ENCODE measurements at regions not wholly inside any gene's neighbourhood (a gene's known extent, or its start where the extent isn't known, plus 50 kb on each side); places are given as distances from the start of the nearest gene placed in this dataset.

- H3K9me3 Mint-ChIP-seq: no peaks in the 10 kb centered on the region
Observed at GRCh38 chr16:89040391-89040790, 53.3 kb upstream of the ACSF3 start.

GRCh38 chr16:89040861-89041570 is 52.6 kb upstream of the ACSF3 start:
- H3K9me3 Mint-ChIP-seq: peaks cover 3% of the 10 kb centered on the region
- H3K27ac Mint-ChIP-seq: no peak overlapping the region

More at GRCh38 chr16:89040391-89040790, 53.3 kb upstream of the ACSF3 start:
- no peaks in the 10 kb centered on the region for H3K36me3 Mint-ChIP-seq (ENCODE audit: low read depth)
- H3K27me3 Mint-ChIP-seq: peaks cover 3% of the 10 kb centered on the region
- H3K4me3 Mint-ChIP-seq: no peak overlapping the region
- peaks cover 5% of the 10 kb centered on the region for H3K4me1 Mint-ChIP-seq (ENCODE audit: low read depth)
- no peak overlapping the region for H3K27ac Mint-ChIP-seq

DNA sequence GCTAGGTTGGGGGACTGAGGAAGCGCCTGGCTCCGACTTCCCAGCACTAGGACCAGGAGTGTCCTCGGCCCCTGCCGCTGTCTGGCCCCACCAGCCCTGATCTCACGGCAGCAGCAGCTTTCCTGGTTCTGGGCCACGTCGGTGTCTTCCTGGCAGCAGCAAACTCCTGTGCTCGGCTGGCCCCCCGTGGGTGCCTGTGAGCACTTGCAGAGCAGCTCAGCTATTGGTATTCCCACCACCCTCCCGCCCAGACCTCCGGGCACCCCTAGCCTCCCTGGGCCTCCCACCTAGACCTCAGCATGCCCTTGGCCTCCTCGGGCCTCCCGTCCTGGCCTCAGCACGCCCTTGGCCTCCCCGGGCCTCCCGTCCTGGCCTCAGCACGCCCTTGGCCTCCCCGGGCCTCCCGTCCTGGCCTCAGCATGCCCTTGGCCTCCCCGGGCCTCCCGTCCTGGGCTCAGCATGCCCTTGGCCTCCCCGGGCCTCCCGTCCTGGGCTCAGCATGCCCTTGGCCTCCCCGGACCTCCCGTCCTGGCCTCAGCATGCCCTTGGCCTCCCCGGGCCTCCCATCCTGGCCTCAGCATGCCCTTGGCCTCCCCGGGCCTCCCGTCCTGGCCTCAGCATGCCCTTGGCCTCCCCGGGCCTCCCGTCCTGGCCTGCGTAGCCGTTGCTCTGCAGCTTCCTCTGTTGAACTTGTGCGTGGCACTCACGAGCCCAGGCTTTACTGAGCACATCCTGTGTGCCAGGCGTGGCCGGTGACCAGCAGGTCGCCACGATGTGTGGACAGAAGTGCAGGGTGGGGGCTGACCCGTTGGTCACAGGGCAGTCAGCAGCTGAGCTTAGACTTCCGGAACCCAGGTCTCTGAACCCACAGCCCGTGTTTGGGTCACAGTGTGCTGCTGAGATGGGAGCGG is 51.8 kb upstream of the ACSF3 start:
- Mint-ChIP-seq H3K4me3 (no peak overlapping the region), H3K27ac (no peak overlapping the region), H3K9me3 (peaks cover 4% of the 10 kb centered on the region), H3K36me3 (ENCODE audit: low read depth) (no peaks in the 10 kb centered on the region), H3K27me3 (peaks cover 8% of the 10 kb centered on the region), H3K4me1 (ENCODE audit: low read depth) (no peaks in the 10 kb centered on the region)

More at GRCh38 chr16:89040861-89041570, 52.6 kb upstream of the ACSF3 start:
- Mint-ChIP-seq H3K27me3 (peaks cover 7% of the 10 kb centered on the region), H3K4me1 (ENCODE audit: low read depth) (no peaks in the 10 kb centered on the region), H3K4me3 (no peak overlapping the region), H3K36me3 (ENCODE audit: low read depth) (no peaks in the 10 kb centered on the region)

DNA sequence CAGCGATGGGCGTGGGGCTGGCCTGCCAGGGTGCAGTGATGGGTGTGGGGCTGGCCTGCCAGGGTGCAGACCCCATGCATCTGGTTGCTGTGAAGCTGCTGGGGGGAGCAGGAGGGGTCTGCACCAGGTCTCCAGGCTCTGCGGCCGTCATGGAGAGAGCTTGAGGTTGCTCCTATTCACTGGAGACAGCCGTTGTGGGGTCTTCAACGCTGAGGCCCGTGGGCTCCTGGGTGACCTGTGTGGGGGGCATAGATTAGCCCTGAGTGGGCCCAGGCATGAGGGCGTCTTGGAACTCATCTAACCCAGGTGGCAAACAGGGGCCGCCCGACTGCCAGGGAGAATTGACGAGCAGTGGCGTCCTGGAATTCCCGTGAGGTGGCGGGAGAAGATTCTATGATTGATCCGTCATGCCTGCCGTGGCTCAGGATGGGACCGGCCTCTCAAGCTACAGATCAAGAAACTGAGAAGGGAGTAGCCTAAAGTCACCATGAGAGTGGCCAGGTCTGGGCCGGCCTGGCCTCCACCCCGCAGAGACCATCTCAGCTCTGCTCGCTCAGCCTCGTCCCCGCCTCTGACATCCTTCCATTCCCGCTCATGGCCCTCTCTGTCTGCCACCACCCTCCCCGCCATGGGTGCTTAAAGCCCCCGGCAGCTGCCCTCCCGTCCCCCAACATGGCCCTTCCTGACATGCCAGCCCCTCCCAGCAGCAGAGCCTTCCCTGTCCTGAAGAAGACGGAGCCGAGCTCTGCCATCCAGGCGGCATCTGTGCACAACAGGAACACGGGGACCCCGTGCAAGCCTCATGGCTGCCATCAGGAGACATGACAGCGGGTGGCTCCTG is 50.7 kb upstream of the ACSF3 start:
- Mint-ChIP-seq H3K36me3 (ENCODE audit: low read depth) (no peaks in the 10 kb centered on the region), H3K9me3 (peaks cover 4% of the 10 kb centered on the region), H3K27ac (no peak overlapping the region), H3K4me3 (no peak overlapping the region), H3K27me3 (peaks cover 5% of the 10 kb centered on the region), H3K4me1 (ENCODE audit: low read depth) (no peaks in the 10 kb centered on the region)

GRCh38 chr16:89043636-89044417 is 49.8 kb upstream of the ACSF3 start:
- no peak overlapping the region for H3K27ac Mint-ChIP-seq
- H3K4me1 Mint-ChIP-seq (ENCODE audit: low read depth): no peaks in the 10 kb centered on the region
- H3K27me3 Mint-ChIP-seq: peaks cover 5% of the 10 kb centered on the region

More at GRCh38 chr16:89043636-89044417, 49.8 kb upstream of the ACSF3 start:
- Mint-ChIP-seq H3K36me3 (ENCODE audit: low read depth) (no peaks in the 10 kb centered on the region), H3K9me3 (peaks cover 4% of the 10 kb centered on the region), H3K4me3 (no peak overlapping the region)

Measured in stimulated activated naive CD8-positive, alpha-beta T cell treated with anti-CD3 and anti-CD28 coated beads, Interleukin-15, Interleukin-2, amounts not matched to agents 100 ng/mL and 50 ng/mL, for 24 hours (primary cell).